CD4-positive, alpha-beta T cell treated with Interferon gamma for 1 hour (primary cell): ENCODE measurements at regions not wholly inside any gene's neighbourhood (a gene's known extent, or its start where the extent isn't known, plus 50 kb on each side); places are given as distances from the start of the nearest gene placed in this dataset.

Experiments used
- DNase-seq: peaks from one replicate; pipeline ENCODE4 v3.0.0-alpha.2; 2020

DNA sequence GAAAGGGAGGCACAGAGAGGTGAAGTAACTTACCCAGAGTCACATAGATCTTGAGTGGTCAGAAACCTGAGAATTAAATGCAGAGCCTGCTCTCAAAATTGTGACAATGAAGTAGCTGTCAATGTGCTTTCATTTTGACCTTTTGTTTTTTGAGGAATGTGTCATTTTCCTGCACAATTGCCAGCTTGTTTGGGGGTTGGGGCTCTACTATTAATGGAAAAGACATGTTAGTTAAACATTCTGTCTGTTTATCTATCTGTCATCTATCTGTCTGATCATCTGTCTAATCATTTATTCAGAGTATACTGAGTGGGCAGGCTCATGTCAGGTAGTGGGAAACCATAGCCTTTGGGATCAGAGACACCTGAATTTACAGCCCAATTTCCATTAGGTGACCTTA is 428.4 kb downstream of the TSN start:
- no peak for DNase-seq

- DNase-seq = no peak
Measured at GRCh38 chr2:122186761-122187222, 431.3 kb downstream of the TSN start.

DNA sequence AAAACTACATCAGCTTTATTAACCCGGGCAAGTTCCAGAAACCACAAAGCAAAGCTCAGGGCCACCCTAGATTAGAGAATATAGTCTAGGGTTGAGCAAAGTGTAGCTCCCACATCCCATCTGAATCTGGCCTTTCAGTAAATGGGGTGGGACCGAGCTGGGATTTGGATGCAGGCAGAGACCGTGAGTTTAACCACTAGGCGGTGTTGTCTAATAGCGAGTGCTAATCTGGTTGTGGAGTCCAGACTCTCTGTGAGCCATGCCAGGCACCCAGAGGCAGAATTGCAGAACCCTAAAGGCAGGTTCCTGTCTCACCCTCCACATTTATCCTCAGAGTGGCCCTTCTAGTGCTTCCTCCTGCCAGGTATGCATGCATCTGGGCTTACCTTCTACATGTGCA is 435.9 kb downstream of the TSN start:
- no peak for DNase-seq

- no peak for DNase-seq
Measured at GRCh38 chr2:122193622-122194021, 438.2 kb downstream of the TSN start.

DNA sequence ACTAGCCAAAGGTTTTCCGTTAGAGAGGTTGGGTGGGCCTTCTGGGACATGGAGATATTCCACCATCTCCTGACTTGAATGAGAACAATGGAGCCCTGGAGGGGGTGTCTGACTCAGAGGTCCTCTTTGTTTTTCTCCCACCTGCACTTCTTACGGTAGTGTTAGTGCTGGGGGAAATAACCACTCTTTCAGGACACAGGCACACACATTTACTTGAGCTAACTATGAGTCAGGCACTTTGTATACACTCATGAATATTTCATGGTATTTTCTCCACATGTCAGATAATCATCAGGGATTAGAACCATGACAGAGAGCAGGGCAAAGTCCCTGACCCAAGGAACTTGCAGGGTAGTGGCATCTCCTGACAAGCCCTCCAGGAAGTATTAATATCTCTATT is 439.1 kb downstream of the TSN start:
- no peak for DNase-seq

DNA sequence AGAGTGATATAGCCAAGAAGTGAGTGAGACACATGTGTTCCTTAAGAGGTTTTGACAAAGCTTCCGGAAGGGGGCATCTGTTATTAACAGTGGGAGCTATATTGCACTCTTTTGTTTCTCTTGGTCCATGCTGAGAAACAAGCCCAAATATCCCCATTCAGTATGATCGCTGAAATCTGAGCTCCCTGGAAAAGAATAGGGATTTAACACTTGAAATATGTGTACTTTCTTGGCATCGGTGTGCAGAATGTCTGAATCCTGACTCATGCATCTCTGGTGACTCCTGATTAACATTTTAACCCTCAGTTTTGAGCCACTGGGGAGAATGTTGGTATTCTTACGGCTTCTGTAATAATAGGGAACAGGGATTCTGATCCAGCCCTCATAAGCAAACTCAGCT is 448.1 kb downstream of the TSN start:
- DNase-seq = no peak

GRCh38 chr2:122205641-122206040 is 450.2 kb downstream of the TSN start:
- DNase-seq = no peak

- no peak for DNase-seq
Measured at GRCh38 chr2:122206101-122206500, 450.6 kb downstream of the TSN start.

- DNase-seq = no peak
Measured at GRCh38 chr2:122209377-122209776, 453.9 kb downstream of the TSN start.

GRCh38 chr2:122210065-122210464 is 454.6 kb downstream of the TSN start:
- DNase-seq = no peak

GRCh38 chr2:122210898-122211856 is 455.7 kb downstream of the TSN start:
- no peak for DNase-seq

GRCh38 chr2:122213312-122213711 is 457.9 kb downstream of the TSN start:
- no peak for DNase-seq

- DNase-seq = no peak
Measured at GRCh38 chr2:122216071-122216470, 460.6 kb downstream of the TSN start.

GRCh38 chr2:122216901-122217300 is 461.4 kb downstream of the TSN start:
- no peak for DNase-seq

- DNase-seq = no peak
Measured at GRCh38 chr2:122218596-122218995, 463.1 kb downstream of the TSN start.

DNA sequence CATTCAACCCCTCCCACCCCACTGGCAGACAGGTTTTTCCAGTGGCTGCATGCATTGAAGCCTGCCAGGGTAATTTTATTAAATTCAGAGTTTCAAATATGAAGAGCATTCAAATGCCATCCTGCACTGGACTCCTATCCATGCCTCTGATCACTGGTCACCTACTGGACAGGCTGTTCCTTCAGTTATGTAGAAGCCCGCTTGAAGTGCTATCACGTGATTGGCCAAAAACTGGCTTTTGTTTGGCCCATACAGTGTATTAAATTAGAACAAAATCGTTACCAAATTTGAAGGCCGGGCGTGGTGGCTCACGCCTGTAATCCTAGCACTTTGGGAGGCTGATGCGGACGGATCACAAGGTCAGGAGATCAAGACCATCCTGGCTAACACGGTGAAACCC is 464.1 kb downstream of the TSN start:
- no peak for DNase-seq

- no peak for DNase-seq
Measured at GRCh38 chr2:122221665-122222064, 466.2 kb downstream of the TSN start.

- no peak for DNase-seq
Measured at GRCh38 chr2:122231296-122231695, 475.8 kb downstream of the TSN start.

- no peak for DNase-seq
Measured at GRCh38 chr2:122233372-122233771, 477.9 kb downstream of the TSN start.

DNA sequence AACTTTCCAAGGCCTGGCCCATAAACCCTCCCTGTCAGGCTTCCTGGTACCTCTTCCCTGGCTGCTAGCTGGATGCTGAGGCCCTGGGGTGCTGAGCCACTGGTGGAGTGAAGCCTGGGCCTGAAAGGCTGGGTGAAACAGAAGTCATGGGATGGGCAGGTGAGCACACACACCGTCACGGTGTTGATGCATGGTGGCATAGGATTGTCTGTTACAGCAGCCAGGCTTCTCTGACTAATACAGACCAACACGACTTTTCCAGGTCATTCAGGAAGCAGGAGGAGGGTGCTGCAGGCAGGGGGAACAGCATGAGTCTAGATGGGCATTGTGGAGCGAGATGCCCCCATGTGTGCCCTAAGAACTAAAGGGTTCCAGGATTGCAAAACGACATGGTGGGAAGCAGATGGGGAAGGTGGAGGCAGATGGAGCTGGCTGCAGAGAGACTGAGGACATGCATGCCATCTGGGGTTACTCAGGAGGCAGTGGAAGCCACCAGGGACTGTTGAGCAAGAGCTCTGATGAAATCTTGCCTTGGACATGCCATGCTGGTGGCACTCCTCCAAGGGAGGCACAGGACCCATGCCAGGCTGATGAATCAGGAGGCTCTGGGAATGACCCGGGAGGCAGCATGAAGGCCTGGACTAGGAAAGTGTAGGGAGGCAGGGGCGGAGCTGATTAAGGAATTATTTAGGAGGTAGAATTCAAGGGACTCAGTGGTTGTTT is 480.9 kb downstream of the TSN start:
- DNase-seq = no peak

- no peak for DNase-seq
Measured at GRCh38 chr2:122236925-122237324, 481.5 kb downstream of the TSN start.

- no peak for DNase-seq
Measured at GRCh38 chr2:122237450-122237849, 482.0 kb downstream of the TSN start.

- DNase-seq = no peak
Measured at GRCh38 chr2:122238006-122238559, 482.6 kb downstream of the TSN start.

DNA sequence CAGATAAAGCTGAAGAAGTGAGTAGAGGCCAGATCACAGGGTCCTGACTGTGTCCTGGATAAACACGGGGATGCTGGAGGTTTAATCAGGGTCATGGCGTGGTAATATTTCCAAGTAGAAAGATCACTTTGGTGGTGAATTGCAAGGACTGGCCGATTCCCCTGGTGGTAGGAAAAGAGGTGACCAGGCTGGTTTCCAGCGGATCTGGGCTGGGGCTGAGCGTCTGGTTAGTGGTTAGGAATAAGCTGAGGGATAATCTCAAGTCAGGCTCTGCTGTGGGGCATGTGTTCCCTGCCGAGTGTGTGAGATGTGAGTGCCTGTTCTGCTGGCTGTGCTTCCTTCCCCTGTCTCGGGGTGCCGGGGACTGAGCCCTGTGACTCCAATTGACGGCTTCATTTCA is 484.0 kb downstream of the TSN start:
- DNase-seq = no peak
